ENCODE measurements at regions not wholly inside any gene's neighbourhood (a gene's known extent, or its start where the extent isn't known, plus 50 kb on each side); places are given as distances from the start of the nearest gene placed in this dataset.

GRCh38 chr6:167497428-167498056 is 172.7 kb downstream of the TTLL2 start (continued):
- TF ChIP-seq, protein P1, sequence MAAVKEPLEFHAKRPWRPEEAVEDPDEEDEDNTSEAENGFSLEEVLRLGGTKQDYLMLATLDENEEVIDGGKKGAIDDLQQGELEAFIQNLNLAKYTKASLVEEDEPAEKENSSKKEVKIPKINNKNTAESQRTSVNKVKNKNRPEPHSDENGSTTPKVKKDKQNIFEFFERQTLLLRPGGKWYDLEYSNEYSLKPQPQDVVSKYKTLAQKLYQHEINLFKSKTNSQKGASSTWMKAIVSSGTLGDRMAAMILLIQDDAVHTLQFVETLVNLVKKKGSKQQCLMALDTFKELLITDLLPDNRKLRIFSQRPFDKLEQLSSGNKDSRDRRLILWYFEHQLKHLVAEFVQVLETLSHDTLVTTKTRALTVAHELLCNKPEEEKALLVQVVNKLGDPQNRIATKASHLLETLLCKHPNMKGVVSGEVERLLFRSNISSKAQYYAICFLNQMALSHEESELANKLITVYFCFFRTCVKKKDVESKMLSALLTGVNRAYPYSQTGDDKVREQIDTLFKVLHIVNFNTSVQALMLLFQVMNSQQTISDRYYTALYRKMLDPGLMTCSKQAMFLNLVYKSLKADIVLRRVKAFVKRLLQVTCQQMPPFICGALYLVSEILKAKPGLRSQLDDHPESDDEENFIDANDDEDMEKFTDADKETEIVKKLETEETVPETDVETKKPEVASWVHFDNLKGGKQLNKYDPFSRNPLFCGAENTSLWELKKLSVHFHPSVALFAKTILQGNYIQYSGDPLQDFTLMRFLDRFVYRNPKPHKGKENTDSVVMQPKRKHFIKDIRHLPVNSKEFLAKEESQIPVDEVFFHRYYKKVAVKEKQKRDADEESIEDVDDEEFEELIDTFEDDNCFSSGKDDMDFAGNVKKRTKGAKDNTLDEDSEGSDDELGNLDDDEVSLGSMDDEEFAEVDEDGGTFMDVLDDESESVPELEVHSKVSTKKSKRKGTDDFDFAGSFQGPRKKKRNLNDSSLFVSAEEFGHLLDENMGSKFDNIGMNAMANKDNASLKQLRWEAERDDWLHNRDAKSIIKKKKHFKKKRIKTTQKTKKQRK (IDR thresholded peaks at IDR 0.05; ENCODE audit: low read length): no peak
- TF ChIP-seq ZFP1 (CRISPR knock-in tag; IDR thresholded peaks at IDR 0.05) (no peak), CREB3 (CRISPR knock-in tag; IDR thresholded peaks at IDR 0.05) (no peak), RFX1 (IDR thresholded peaks at IDR 0.05) (no peak), ZNF605 (CRISPR knock-in tag; IDR thresholded peaks at IDR 0.05) (no peak), DRAP1 (CRISPR knock-in tag; IDR thresholded peaks at IDR 0.05) (0 out of 2 replicates have a peak, but pooled peaks have one; percentile 19), CSRNP1 (CRISPR knock-in tag; IDR thresholded peaks at IDR 0.05) (no peak), KLF15 (CRISPR knock-in tag; IDR thresholded peaks at IDR 0.05; ENCODE audit: borderline replicate concordance) (no peak), ZNF569 (CRISPR knock-in tag; IDR thresholded peaks at IDR 0.05; ENCODE audit: borderline replicate concordance) (no peak), ZNF792 (CRISPR knock-in tag; IDR thresholded peaks at IDR 0.05) (peak; percentile 48; the same call in 1 of the 2 replicates), ZNF557 (CRISPR knock-in tag; IDR thresholded peaks at IDR 0.05) (no peak), ZSCAN25 (CRISPR knock-in tag; IDR thresholded peaks at IDR 0.05) (no peak), ZNF782 (CRISPR knock-in tag; IDR thresholded peaks at IDR 0.05; ENCODE audit: borderline replicate concordance) (no peak), ZUFSP (CRISPR knock-in tag; IDR thresholded peaks at IDR 0.05; ENCODE audit: borderline replicate concordance) (no peak), HDAC6 (IDR thresholded peaks at IDR 0.05; ENCODE audit: low read depth, low read length) (no peak), SOX13 (IDR thresholded peaks at IDR 0.05) (no peak), SOX13 (CRISPR knock-in tag; conservative IDR thresholded peaks at IDR 0.05 in 1 of 2, IDR thresholded peaks at IDR 0.05 in 1 of 2) (peak in 1 of 2 experiments; percentile 77; a peak in 2 of 4 replicates)
- TF ChIP-seq, protein P2, sequence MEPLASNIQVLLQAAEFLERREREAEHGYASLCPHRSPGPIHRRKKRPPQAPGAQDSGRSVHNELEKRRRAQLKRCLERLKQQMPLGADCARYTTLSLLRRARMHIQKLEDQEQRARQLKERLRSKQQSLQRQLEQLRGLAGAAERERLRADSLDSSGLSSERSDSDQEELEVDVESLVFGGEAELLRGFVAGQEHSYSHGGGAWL (CRISPR knock-in tag; IDR thresholded peaks at IDR 0.05): no peak
- TF ChIP-seq, protein P3, sequence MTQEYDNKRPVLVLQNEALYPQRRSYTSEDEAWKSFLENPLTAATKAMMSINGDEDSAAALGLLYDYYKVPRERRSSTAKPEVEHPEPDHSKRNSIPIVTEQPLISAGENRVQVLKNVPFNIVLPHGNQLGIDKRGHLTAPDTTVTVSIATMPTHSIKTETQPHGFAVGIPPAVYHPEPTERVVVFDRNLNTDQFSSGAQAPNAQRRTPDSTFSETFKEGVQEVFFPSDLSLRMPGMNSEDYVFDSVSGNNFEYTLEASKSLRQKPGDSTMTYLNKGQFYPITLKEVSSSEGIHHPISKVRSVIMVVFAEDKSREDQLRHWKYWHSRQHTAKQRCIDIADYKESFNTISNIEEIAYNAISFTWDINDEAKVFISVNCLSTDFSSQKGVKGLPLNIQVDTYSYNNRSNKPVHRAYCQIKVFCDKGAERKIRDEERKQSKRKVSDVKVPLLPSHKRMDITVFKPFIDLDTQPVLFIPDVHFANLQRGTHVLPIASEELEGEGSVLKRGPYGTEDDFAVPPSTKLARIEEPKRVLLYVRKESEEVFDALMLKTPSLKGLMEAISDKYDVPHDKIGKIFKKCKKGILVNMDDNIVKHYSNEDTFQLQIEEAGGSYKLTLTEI (CRISPR knock-in tag; conservative IDR thresholded peaks at IDR 0.05): no peak
